ENCODE measurements at regions not wholly inside any gene's neighbourhood (a gene's known extent, or its start where the extent isn't known, plus 50 kb on each side); places are given as distances from the start of the nearest gene placed in this dataset.

DNA sequence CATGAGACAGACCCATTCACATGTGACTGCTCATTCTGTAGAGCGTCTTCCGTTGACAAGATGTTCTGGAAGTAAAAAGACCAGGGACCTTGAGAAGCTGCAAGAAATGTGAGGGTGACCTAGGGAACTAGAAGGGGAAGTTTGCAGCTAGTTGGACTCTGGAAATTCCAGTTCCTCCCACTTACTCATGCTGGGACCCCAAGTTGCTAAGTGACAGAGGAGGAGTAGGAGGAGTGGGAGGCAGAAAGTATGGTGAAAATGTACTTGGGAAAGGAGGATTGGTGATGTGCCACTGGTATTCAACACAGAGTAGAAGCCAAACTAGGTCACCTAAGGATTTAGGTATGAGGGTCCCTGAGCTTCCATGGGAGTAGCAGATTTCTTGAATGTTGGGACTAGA, 132.4 kb downstream of the KCNA5 start:
- no peaks in the 10 kb centered on the region for H3K9me3 Mint-ChIP-seq
- no peak overlapping the region for H3K4me3 ChIP-seq (replicated peaks in 1 of 3; ENCODE audit: low read depth in 2 of 3, low read length in 3 of 3)
- H4K20me1 ChIP-seq (ENCODE audit: insufficient read depth, low read length) = no peaks in the 10 kb centered on the region
- no peak for DNase-seq
- H3K4me1 ChIP-seq (ENCODE audit: control insufficient read depth in 1 of 2, insufficient read depth in 2 of 2, low read length in 2 of 2) = no peaks in the 10 kb centered on the region
- H3K36me3 Mint-ChIP-seq = no peaks in the 10 kb centered on the region
- no peak overlapping the region for H3K9ac ChIP-seq (ENCODE audit: insufficient read depth, low read length, poor library complexity, severe bottlenecking)
- H3K4me1 Mint-ChIP-seq = no peaks in the 10 kb centered on the region
- H3K9me3 ChIP-seq (replicated peaks in 1 of 2; ENCODE audit: control insufficient read depth in 1 of 2, insufficient read depth in 1 of 2, low read length in 2 of 2) = no peaks in the 10 kb centered on the region
- H3K27ac ChIP-seq (ENCODE audit: low read depth in 1 of 2, low read length in 2 of 2) = no peak overlapping the region
- intact Hi-C loops (cut with micrococcal nuclease) = no loop called here
- no peak for TF ChIP-seq CTCF (IDR thresholded peaks at IDR 0.05)
- H3K27me3 ChIP-seq (ENCODE audit: control insufficient read depth in 2 of 2, insufficient read depth in 2 of 2, low read length in 2 of 2) = no peaks in the 10 kb centered on the region
- no peaks in the 10 kb centered on the region for H3K79me2 ChIP-seq (ENCODE audit: insufficient read depth, low read length)
- H3K4me2 ChIP-seq (replicated peaks; ENCODE audit: extremely low read depth, low read length, poor library complexity, severe bottlenecking) = no peak overlapping the region
- H3K36me3 ChIP-seq (replicated peaks in 1 of 2; ENCODE audit: control insufficient read depth in 1 of 2, insufficient read depth in 2 of 2, low read length in 2 of 2) = no peaks in the 10 kb centered on the region
- no peak overlapping the region for H3K4me3 Mint-ChIP-seq
- H3K27ac Mint-ChIP-seq = no peak overlapping the region
- WGBS (ENCODE audit: insufficient coverage) = no CpG with 5 or more reads among the region's 2 CpGs
- H2AFZ ChIP-seq (ENCODE audit: insufficient read depth, low read depth, low read length, poor library complexity, severe bottlenecking) = no peak overlapping the region
- H3K27me3 Mint-ChIP-seq (ENCODE audit: low read depth in 3 of 3) = peaks cover 4 to 13% (median 6%) of the 10 kb centered on the region in 3 donors

- Histone ChIP-seq H3K79me2 (ENCODE audit: insufficient read depth, low read length) (no peaks in the 10 kb centered on the region), H4K20me1 (ENCODE audit: insufficient read depth, low read length) (no peaks in the 10 kb centered on the region), H3K9ac (ENCODE audit: insufficient read depth, low read length, poor library complexity, severe bottlenecking) (no peak overlapping the region), H3K9me3 (replicated peaks in 1 of 2; ENCODE audit: control insufficient read depth in 1 of 2, insufficient read depth in 1 of 2, low read length in 2 of 2) (no peaks in the 10 kb centered on the region), H3K36me3 (replicated peaks in 1 of 2; ENCODE audit: control insufficient read depth in 1 of 2, insufficient read depth in 2 of 2, low read length in 2 of 2) (no peaks in the 10 kb centered on the region), H3K4me1 (ENCODE audit: control insufficient read depth in 1 of 2, insufficient read depth in 2 of 2, low read length in 2 of 2) (no peaks in the 10 kb centered on the region), H3K27ac (ENCODE audit: low read depth in 1 of 2, low read length in 2 of 2) (no peak overlapping the region), H3K4me2 (replicated peaks; ENCODE audit: extremely low read depth, low read length, poor library complexity, severe bottlenecking) (no peak overlapping the region), H2AFZ (ENCODE audit: insufficient read depth, low read depth, low read length, poor library complexity, severe bottlenecking) (no peak overlapping the region), H3K4me3 (replicated peaks in 1 of 3; ENCODE audit: low read depth in 2 of 3, low read length in 3 of 3) (no peak overlapping the region), H3K27me3 (ENCODE audit: control insufficient read depth in 2 of 2, insufficient read depth in 2 of 2, low read length in 2 of 2) (no peaks in the 10 kb centered on the region)
- WGBS (ENCODE audit: insufficient coverage) = 94% methylated on average over 2 of the region's 3 CpGs
- Mint-ChIP-seq H3K27ac (no peak overlapping the region), H3K4me1 (no peaks in the 10 kb centered on the region), H3K36me3 (no peaks in the 10 kb centered on the region), H3K9me3 (no peaks in the 10 kb centered on the region), H3K4me3 (no peak overlapping the region), H3K27me3 (ENCODE audit: low read depth in 3 of 3) (peaks cover 3 to 18% (median 5%) of the 10 kb centered on the region in 3 donors)
- no peak for DNase-seq
- intact Hi-C loops (cut with micrococcal nuclease) = no loop called here
- TF ChIP-seq CTCF (IDR thresholded peaks at IDR 0.05) = no peak
Measured at GRCh38 chr12:5177096-5177495, 133.4 kb downstream of the KCNA5 start.
